ENCODE measurements at regions not wholly inside any gene's neighbourhood (a gene's known extent, or its start where the extent isn't known, plus 50 kb on each side); places are given as distances from the start of the nearest gene placed in this dataset.
A peak's percentile ranks its signal among the peaks of the same experiment; 100 is the strongest.
"Not testable (repeated sequence)": the region's sequence is repeated elsewhere in the genome, so short reads cannot be mapped to it uniquely, and the experiment has no call there.

- FAIRE-seq (no peak), DNase-seq (ENCODE audit: low spot score in 2 of 2) (no peak)
Measured at GRCh38 chr17:72175787-72176515, 55.1 kb downstream of the SOX9 start.

GRCh38 chr17:72176516-72176851 is 55.7 kb downstream of the SOX9 start:
- no peak for DNase-seq (ENCODE audit: low spot score in 2 of 2)
- FAIRE-seq: no peak

- no peak for FAIRE-seq
- DNase-seq (ENCODE audit: low spot score in 2 of 2): no peak
Measured at GRCh38 chr17:72176951-72177660, 56.3 kb downstream of the SOX9 start.

GRCh38 chr17:72177738-72178137 is 56.9 kb downstream of the SOX9 start:
- no peak for DNase-seq (ENCODE audit: low spot score in 2 of 2)
- no peak for FAIRE-seq

GRCh38 chr17:72182371-72182873 is 61.6 kb downstream of the SOX9 start:
- FAIRE-seq: no peak
- no peak for DNase-seq (ENCODE audit: low spot score in 2 of 2)

- FAIRE-seq (no peak), DNase-seq (ENCODE audit: low spot score in 2 of 2) (no peak)
Measured at GRCh38 chr17:72183194-72183685, 62.4 kb downstream of the SOX9 start.

- FAIRE-seq (no peak), DNase-seq (ENCODE audit: low spot score in 2 of 2) (no peak)
Measured at GRCh38 chr17:72184805-72185204, 64.0 kb downstream of the SOX9 start.

- DNase-seq (ENCODE audit: low spot score in 2 of 2) (no peak), FAIRE-seq (no peak)
Measured at GRCh38 chr17:72185564-72185963, 64.7 kb downstream of the SOX9 start.

- FAIRE-seq (no peak), DNase-seq (ENCODE audit: low spot score in 2 of 2) (no peak)
Measured at GRCh38 chr17:72187556-72187955, 66.7 kb downstream of the SOX9 start.

GRCh38 chr17:72188801-72189200 is 68.0 kb downstream of the SOX9 start:
- DNase-seq (ENCODE audit: low spot score in 2 of 2): no peak
- no peak for FAIRE-seq

GRCh38 chr17:72189768-72190593 is 69.2 kb downstream of the SOX9 start:
- FAIRE-seq (no peak), DNase-seq (ENCODE audit: low spot score in 2 of 2) (no peak)

GRCh38 chr17:72191356-72191755 is 70.5 kb downstream of the SOX9 start:
- no peak for DNase-seq (ENCODE audit: low spot score in 2 of 2)
- FAIRE-seq: no peak

GRCh38 chr17:72191921-72192799 is 71.3 kb downstream of the SOX9 start:
- FAIRE-seq (no peak), DNase-seq (ENCODE audit: low spot score in 2 of 2) (no peak)

GRCh38 chr17:72192800-72193192 is 72.0 kb downstream of the SOX9 start:
- no peak for FAIRE-seq
- no peak for DNase-seq (ENCODE audit: low spot score in 2 of 2)

GRCh38 chr17:72193391-72194106 is 72.7 kb downstream of the SOX9 start:
- no peak for DNase-seq (ENCODE audit: low spot score in 2 of 2)
- no peak for FAIRE-seq

GRCh38 chr17:72194107-72194440 is 73.3 kb downstream of the SOX9 start:
- not testable (repeated sequence) for DNase-seq (ENCODE audit: low spot score in 2 of 2); FAIRE-seq

GRCh38 chr17:72199256-72199655 is 78.4 kb downstream of the SOX9 start:
- DNase-seq (ENCODE audit: low spot score in 2 of 2) (no peak), FAIRE-seq (no peak)

GRCh38 chr17:72204742-72205141 is 83.9 kb downstream of the SOX9 start:
- DNase-seq (ENCODE audit: low spot score in 2 of 2) (no peak), FAIRE-seq (no peak)

GRCh38 chr17:72205357-72205756 is 84.5 kb downstream of the SOX9 start:
- no peak for FAIRE-seq

GRCh38 chr17:72205822-72206221 is 85.0 kb downstream of the SOX9 start:
- no peak for FAIRE-seq
- no peak for DNase-seq (ENCODE audit: low spot score in 2 of 2)

More at GRCh38 chr17:72205357-72205756, 84.5 kb downstream of the SOX9 start:
- peak; percentile 18 to 48 for DNase-seq (ENCODE audit: low spot score in 2 of 2)

Measured in frontal cortex (tissue), 3 donors.